ENCODE measurements at regions not wholly inside any gene's neighbourhood (a gene's known extent, or its start where the extent isn't known, plus 50 kb on each side); places are given as distances from the start of the nearest gene placed in this dataset.

DNA sequence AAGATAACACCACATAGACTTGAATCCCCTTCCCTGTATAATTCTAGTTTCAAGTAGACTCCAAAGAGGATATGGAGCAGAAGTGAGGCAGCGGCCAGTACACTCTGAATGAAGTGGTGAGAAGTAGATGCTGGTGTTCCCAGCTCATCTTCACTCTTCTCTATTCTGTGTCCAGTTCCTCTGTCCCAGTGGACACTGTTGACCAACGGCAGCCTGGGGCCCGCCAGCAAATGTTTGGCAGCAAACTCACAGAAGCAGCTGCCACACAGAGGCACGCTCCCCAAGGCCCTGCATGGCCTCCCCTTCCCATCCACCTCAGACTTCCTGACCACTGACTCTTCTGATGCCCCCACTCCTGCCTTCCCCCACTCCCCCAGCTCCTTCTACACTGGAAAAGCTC is 358.9 kb upstream of the ID4 start:
- TF ChIP-seq CTCF (IDR thresholded peaks at IDR 0.05; ENCODE audit: poor library complexity, severe bottlenecking) = no peak
- TF ChIP-seq TAF1 (IDR thresholded peaks at IDR 0.05; ENCODE audit: low read depth) = no peak
- no peak for TF ChIP-seq EZH2 (IDR thresholded peaks at IDR 0.05; ENCODE audit: borderline replicate concordance, insufficient read depth, low read length, poor library complexity, severe bottlenecking)
- TF ChIP-seq REST (IDR thresholded peaks at IDR 0.05; ENCODE audit: borderline replicate concordance) = no peak
- TF ChIP-seq SMC3 (conservative IDR thresholded peaks at IDR 0.05; ENCODE audit: poor library complexity) = no peak
- no peak for TF ChIP-seq EP300 (conservative IDR thresholded peaks at IDR 0.05; ENCODE audit: poor library complexity, severe bottlenecking)
